Dermis blood vessel endothelial cell (primary cell): ENCODE measurements at regions not wholly inside any gene's neighbourhood (a gene's known extent, or its start where the extent isn't known, plus 50 kb on each side); places are given as distances from the start of the nearest gene placed in this dataset.
"Not testable (repeated sequence)": the region's sequence is repeated elsewhere in the genome, so short reads cannot be mapped to it uniquely, and the experiment has no call there.

ENCODE experiments used
- DNase-seq: peaks from one replicate; pipeline ENCODE4 v3.0.0; 2010

GRCh38 chr3:134106580-134106979 lies 76.9 kb upstream of the SLCO2A1 start:
- peak; percentile 24 for DNase-seq

- DNase-seq, result no peak
Measured at GRCh38 chr3:134105876-134106556, 76.3 kb upstream of the SLCO2A1 start.

- DNase-seq, result peak; percentile 57
Measured at GRCh38 chr3:134104031-134104430, 74.3 kb upstream of the SLCO2A1 start.

DNA sequence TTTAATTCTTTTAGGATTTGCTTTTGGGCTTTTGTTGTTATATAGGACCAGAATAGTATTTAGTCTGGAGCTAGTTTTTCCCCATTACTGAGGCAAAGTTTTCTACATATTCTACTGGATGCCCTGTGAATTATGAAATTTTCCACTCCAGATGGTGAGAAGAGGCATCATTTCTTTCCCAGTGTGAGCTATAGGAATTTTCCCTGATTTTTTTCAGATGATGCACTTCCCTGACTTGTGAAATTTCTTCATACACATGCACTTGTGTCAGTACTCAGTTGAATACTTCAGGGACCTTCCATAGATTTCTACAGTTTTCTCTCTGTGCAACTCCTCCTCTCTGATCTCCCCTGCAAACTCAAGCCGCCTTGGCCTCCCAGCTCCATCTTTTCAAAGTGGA lies 73.7 kb upstream of the SLCO2A1 start:
- DNase-seq, result no peak

DNA sequence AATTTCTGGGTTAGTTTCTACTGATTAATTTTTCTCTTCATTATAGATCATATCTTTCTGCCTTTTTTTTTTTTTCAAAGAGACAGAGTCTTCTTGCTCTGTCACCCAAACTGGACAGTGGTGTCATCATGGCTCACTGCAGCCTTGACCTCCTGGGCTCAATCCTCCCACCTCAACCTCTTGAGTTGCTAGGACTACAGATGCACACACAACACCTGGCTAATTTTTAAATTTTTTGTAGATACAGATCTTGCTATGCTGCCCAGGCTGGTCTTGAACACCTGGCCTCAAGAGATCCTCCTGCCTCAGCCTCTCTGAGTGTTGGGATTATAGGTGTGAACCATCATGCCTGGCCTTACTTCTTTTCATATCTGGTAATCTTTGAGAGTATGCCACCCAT lies 73.3 kb upstream of the SLCO2A1 start:
- no peak for DNase-seq

DNA sequence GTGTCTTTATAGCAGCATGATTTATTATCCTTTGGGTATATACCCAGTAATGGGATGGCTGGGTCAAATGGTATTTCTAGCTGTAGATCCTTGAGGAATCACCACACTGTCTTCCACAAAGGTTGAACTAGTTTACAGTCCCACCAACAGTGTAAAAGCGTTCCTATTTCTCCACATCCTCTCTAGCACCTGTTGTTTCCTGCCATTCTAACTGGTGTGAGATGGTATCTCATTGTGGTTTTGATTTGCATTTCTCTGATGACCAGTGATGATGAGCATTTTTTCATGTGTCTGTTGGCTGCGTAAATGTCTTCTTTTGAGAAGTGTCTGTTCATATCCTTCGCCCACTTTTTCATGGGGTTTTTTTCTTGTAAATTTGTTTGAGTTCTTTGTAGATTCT lies 66.5 kb upstream of the SLCO2A1 start:
- not testable (repeated sequence) for DNase-seq

- DNase-seq, result no peak
Measured at GRCh38 chr3:134095005-134095404, 65.3 kb upstream of the SLCO2A1 start.

DNA sequence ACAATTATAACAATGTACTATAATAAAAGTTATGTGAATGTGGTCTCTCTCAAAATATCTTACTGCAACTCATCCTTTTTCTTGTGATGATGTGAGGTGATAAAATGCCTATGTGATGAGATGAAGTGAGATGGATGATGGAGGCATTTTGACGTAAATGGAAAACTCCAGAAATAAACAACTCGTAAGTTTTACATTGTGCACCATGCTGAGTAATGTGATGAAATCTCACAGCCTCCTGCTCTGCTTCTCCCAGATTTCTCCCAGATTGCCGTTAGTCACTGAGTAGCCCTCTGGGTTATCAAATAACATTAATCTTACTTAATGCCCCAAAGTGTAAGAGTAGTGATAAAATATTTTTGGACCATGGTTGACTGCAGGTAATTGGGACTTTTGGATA lies 64.8 kb upstream of the SLCO2A1 start:
- no peak for DNase-seq

DNA sequence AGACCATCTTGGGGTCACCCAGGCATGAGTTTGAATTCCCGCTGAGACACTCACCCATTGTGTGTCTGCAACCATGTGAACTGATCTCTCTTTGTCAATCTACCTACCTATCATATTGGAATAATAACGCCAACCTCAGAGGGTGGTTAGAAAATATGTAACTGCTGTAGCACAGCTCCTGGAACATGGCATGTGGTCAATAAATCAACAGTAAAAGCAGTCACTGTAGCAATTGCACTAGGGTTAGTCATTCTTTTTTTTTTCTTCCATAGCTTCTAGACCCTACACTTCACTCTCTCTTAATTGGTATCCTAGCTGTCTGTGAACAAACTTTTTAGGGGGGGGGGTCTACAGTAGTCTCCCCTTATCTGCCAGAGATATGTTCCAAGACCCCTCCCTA lies 64.2 kb upstream of the SLCO2A1 start:
- DNase-seq, result no peak

- no peak for DNase-seq
Measured at GRCh38 chr3:134092208-134092701, 62.5 kb upstream of the SLCO2A1 start.

- DNase-seq, result no peak
Measured at GRCh38 chr3:134090031-134090430, 60.3 kb upstream of the SLCO2A1 start.

DNA sequence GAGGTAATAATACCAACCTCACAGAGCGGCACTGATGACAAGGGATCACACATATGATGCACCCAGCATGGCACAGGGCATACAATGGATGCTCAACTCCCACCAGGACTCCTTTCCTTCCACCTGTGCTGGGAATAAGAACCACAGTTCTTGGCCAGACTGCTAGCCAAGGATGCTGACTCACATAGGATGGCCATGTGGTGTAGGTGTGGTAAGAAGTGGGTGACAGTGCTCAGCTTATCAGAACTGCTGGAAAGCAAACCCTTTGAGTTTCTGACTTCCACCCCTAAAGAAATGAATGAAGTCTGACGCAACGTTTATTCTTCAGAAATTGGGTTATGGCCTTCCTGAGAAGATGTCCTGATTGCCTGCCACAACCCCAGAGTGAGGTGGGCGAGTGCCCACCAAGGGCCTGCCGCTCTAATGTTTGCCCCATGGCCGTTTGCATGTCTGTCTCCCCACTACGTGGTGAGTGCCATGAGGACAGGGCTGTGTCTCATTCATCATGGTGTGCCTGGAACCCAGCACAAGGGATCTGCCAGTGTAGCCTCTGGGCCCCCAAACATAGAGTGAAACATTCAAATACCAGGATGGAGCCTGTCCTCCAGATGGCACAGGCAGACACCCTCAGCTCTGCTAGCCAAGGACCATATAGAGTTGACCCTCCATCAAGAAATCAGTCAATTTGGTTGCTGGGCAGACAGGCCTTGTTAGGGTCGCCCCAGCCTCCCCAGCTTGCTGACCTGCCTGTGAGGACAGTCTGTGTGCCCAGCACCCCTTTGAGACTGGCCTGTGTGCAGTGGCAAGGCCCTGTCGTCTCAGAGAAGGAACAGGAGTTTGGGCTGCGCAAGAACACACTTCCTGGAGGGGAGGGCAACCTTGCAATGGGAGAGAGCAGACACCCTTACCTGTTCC lies 57.6 kb upstream of the SLCO2A1 start:
- no peak for DNase-seq

DNA sequence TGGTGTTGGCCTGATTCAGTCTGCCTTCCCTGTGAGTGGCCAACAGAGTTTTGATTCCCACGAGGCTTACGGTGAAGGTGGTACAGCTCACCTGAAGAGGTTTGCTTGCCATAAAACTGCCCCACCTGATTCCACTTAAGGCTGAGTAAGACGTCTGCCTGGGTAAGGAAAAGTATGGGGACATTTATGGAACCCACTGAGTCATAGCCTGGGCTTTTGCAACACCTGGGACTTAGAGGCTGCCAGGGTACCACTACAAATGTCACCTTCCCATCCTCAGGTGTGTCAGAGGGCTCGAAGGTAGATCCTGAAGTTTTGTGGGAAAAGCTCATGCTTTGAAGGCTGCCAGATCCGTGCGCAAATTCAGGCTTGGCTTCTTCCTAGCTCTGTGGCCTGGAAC lies 56.9 kb upstream of the SLCO2A1 start:
- no peak for DNase-seq

- DNase-seq, result no peak
Measured at GRCh38 chr3:134085034-134085775, 55.5 kb upstream of the SLCO2A1 start.

- DNase-seq, result no peak
Measured at GRCh38 chr3:134084242-134084950, 54.7 kb upstream of the SLCO2A1 start.

GRCh38 chr3:134083626-134084241 lies 54.0 kb upstream of the SLCO2A1 start:
- no peak for DNase-seq

DNA sequence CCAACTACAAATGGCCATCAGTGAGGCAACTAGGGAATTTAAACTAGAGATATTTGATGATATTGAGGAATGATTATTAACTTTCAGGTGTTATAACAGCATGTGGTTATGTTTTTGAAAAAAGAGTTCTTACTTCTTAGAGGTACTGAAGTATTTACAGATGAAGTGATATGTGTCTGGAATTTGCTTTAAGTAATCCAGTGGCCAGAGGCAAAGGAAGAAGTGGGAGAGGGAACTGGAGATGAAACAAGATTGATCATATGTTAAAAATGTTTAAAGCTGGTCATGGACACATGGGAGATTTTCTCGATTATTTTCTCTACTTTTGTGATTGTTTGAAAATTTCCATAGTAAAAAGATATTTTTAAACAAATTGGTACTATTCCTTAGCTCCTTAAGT lies 53.3 kb upstream of the SLCO2A1 start:
- DNase-seq, result no peak

GRCh38 chr3:134082582-134082981 lies 52.9 kb upstream of the SLCO2A1 start:
- no peak for DNase-seq

- DNase-seq, result no peak
Measured at GRCh38 chr3:134081211-134081610, 51.5 kb upstream of the SLCO2A1 start.

- peak; percentile 15 for DNase-seq
Measured at GRCh38 chr3:134080761-134081160, 51.0 kb upstream of the SLCO2A1 start.

GRCh38 chr3:134079761-134080160 lies 50.0 kb upstream of the SLCO2A1 start:
- no peak for DNase-seq
